ENCODE measurements at regions not wholly inside any gene's neighbourhood (a gene's known extent, or its start where the extent isn't known, plus 50 kb on each side); places are given as distances from the start of the nearest gene placed in this dataset.

- TF ChIP-seq CTCF (conservative IDR thresholded peaks at IDR 0.05; ENCODE audit: low read depth, low read length) (no peak), EZH2 (IDR thresholded peaks at IDR 0.05; ENCODE audit: borderline replicate concordance, low read depth, low read length, poor library complexity, severe bottlenecking) (no peak)
These were observed 210.2 kb upstream of the GYPA start for GRCh38 chr4:144350706-144351105.
